ENCODE measurements at regions not wholly inside any gene's neighbourhood (a gene's known extent, or its start where the extent isn't known, plus 50 kb on each side); places are given as distances from the start of the nearest gene placed in this dataset.
"Not testable (repeated sequence)": the region's sequence is repeated elsewhere in the genome, so short reads cannot be mapped to it uniquely, and the experiment has no call there.

DNA sequence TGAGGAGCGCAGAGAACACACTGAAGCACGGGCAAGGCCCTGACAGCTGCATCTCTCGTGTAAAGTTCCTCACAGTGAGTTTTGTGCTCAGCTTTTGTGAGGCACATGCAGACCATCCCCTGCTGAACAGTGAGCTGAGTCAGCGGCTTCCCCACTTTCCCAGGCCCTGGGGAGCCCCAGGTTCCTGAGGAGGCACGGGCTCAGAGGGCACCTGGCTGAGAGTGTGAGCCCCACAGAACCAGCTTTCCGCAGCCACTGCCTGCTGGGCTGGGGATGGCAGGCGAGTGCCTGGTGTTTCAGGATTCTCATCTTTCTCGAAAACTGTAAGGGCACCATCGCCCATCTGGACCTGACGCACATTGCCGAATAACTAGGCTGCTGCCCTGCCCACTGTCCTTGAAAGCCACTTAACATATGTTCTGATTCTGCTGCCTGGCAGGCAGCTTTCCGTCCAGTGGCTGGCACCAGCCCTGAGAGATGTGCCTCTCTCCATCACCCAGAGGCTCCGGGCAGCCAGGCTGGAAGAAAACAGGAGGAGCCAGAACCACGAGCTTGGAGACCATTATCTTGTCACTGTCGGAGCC, 266.7 kb upstream of the FOXF1 start:
- no peak for DNase-seq

- no peak for DNase-seq
These were observed 266.2 kb upstream of the FOXF1 start for GRCh38 chr16:86244158-86244557.

DNA sequence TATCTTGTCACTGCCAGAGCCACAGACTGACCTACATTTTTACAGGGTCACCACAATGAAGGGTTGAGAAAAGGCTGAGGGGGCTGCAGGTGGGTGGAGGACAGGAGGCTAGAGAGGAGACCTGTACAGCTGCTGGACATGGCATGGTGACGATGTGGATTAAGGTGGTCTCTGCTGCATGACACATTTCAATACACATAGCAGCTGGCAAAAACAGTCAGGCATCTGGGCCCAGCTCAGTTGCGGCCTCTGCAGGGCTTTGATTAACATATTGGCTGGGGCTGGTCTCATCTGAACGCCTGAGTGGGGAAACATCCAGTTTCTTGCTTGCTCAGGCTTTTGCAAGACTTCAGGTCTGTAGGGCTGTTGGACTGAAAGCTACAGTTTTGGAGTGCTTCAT, 265.4 kb upstream of the FOXF1 start:
- no peak for DNase-seq

- DNase-seq = no peak
These were observed 265.0 kb upstream of the FOXF1 start for GRCh38 chr16:86245351-86245750.

GRCh38 chr16:86245895-86246294, 264.4 kb upstream of the FOXF1 start:
- DNase-seq = no peak

DNA sequence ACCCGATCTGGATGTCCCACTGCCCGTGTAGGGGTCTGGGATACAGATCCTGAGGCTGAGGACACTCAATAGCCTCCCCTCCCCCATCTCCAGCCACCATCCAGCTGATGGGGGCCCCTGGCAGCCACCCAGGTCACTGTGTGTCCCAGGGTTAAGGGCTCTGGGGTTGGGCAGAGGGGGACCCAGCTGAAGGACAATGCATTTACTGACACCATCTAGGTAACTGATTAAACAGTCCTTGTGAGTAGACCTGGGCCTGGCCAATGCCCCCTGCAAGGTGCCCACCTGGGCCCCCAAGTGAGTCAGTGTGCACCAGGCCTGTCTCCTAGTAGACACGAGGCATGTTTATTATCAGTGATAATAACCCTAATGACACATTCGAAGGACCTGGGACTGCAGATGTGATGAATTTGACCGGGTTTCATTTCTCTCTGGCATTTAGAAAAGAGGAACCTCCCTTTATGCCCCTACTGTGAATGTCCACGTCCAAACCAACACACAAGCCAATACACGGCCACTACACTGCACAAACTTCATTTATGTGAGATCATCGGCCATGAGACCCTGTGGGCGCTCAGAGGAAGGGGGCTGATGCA, 261.9 kb upstream of the FOXF1 start:
- no peak for DNase-seq

DNA sequence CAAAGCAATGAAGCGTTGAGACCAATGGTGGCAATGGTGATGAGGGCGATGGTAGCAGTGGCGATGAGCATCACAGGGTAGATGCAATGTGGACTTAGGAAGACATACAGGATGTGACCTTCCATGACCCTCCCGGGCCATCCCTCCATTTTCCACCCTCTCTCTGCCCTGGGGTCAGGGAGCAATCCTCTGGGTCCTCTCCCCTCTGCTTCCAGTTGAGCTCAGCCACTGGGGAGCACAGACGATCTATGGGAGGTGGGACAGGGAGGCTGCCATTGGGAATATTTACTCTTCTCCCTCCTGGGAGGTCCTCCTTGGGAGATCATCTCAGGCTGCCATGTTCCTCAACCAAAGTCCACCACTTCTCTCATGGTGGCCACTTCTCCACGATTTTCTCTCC, 260.7 kb upstream of the FOXF1 start:
- no peak for DNase-seq

DNA sequence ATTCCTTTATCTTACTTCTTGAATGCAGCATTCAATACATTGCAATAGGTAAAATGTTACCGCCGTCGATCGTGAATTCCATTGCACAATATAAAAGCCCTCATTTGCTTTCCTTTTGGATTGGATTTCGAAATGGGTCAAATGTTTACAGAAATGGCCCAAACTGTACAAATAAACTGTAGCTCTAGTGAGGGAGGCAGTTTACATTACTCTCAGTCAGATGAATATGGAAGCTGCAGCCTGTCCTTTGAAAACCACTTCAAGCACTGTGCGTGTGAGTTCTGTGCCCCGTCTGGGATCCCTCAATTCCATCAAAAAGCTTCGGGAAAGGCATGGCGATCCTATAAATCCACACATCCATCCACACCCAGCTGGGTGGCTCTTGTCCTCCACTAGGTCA, 258.6 kb upstream of the FOXF1 start:
- DNase-seq = no peak

GRCh38 chr16:86252596-86252995, 257.7 kb upstream of the FOXF1 start:
- DNase-seq = peak in 1 of 2 experiments; percentile 15

- no peak for DNase-seq
These were observed 254.4 kb upstream of the FOXF1 start for GRCh38 chr16:86255966-86256365.

DNA sequence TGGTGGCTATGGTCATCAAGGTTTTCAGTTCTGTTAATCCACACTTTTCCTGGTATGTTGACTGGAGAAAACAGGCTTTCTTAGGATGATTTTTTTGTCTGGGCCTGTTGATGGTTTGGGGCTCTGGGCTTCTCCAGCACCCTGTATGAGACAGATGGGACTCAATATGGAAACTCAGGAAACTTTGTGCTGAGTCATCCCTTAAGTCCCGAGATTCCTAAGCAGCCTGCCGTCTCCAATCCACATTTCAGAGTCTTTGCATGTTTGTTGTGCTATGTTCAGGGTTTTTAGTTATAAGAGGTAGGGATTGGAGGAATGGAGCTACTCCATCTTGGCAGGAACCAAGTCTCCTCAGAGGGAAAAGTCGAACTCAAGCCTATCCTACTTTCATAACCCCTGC, 253.3 kb upstream of the FOXF1 start:
- no peak for DNase-seq

DNA sequence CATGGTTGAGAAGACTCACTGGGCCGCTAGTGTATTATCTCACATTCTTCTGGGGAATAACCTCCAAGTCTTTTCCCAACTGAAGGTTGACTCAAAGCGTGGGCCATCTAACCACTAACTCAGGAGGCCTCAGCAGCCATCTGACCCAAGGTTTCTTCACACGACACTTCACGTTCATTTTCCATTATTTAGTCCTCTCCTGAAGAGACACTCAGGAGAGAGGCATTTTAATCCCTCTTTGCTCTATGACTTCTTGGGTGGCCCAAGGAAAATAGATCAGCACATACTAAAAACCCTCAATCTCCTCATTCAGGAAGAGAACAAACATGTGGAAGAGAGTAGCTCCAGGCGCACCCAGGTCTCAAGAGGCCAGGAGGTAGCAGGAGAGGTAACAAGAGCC, 252.8 kb upstream of the FOXF1 start:
- DNase-seq = no peak

GRCh38 chr16:86258713-86259112, 251.6 kb upstream of the FOXF1 start:
- DNase-seq = no peak

DNA sequence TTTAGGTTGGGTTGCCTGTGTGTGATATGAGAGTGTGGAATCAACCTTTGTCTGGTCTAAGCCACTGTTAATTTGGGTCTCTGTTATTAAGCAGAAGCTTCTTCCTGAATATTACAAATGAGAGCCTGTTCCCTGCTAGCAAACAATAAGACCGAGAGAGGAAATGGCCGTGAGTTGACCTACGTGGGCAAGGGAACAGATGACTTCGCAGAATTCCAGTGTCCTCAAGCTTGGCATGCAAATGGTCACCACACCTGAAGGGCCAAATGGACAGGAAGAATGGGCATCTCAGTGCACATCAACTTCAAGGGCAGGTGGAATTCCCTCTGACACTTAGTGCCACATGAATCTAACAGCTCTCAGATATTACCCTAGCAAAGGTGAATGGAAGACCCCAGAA, 250.8 kb upstream of the FOXF1 start:
- no peak for DNase-seq

- peak in 1 of 2 experiments; percentile 2 for DNase-seq
These were observed 248.9 kb upstream of the FOXF1 start for GRCh38 chr16:86261379-86261778.

GRCh38 chr16:86267657-86268056, 242.7 kb upstream of the FOXF1 start:
- not testable (repeated sequence) for DNase-seq

DNA sequence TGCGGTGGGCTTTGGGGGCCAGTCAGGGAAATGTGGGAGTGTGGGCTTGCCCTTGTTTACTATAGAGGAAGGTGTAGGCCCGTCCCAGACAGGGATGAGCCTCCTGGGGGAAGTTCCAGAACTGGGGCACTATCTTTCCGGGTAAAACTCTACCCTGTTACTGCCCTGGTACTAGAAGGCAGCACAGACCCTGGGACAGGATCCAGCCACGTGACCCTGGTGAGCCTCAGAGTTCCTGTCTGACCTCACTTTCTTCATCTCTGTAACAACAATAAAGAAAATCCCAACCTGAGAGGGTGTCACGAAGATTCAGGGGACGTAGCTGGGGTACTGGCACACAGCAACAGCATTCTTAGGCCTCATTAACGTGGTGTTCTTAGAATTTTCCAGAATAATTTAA, 239.6 kb upstream of the FOXF1 start:
- DNase-seq = no peak

DNA sequence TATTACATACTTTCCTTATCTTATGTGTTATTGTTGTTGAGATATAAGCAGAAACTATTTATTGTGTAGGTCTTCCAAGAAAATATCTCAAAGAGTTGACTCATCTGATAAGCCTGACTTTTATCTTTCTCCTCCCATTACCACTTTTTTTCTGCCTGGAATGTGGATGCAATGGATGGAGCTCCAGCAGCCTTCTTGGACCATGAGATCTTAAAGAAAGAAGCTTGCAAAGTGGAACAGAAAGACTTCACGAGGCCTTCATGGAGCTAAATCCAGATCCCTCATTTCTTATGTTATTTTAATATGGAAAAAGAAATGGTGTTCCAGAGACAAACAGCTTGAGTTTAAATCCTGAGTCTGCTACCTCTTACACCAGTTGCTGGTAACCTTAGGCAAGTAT, 237.6 kb upstream of the FOXF1 start:
- no peak for DNase-seq

GRCh38 chr16:86277221-86277620, 233.1 kb upstream of the FOXF1 start:
- no peak for DNase-seq

- not testable (repeated sequence) for DNase-seq
These were observed 232.5 kb upstream of the FOXF1 start for GRCh38 chr16:86277859-86278258.

DNA sequence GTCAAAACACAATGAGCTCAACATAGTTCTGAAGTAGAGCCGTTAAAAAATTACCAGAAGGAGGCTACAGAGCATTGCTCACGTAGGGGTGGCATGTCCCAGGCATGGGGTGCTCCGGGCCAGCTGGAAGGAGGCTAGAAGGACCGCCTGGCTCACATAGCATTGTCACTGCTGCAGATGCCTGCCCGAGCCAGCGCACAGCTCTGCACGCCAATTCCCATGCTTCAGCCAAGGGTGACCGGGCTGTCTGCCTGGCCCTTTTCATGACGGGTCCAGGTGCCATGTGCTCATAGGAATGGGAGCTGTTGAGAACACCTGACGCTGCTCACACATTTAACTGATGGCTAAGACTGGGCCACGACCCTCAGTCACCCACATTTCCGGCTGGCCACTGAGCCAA, 228.9 kb upstream of the FOXF1 start:
- DNase-seq = no peak

DNA sequence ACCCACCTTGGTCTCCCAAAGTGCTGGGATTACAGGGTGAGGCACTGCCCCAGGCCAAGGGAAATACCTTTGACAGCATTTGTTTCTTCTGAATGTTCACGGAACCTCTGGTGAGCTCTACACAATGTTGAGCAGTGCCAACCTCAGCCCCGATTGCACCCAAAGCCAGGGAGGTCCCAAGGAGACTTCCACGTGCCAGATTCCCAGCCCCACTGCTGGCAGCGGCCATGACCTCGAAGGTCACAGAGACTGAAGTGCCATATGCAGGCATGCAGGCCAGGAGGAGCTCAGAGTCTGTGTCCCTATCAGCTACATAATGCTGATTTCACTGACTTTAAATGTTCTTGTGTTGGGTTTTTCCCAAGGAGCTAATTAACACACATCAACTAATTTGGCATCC, 226.4 kb upstream of the FOXF1 start:
- DNase-seq = no peak

DNA sequence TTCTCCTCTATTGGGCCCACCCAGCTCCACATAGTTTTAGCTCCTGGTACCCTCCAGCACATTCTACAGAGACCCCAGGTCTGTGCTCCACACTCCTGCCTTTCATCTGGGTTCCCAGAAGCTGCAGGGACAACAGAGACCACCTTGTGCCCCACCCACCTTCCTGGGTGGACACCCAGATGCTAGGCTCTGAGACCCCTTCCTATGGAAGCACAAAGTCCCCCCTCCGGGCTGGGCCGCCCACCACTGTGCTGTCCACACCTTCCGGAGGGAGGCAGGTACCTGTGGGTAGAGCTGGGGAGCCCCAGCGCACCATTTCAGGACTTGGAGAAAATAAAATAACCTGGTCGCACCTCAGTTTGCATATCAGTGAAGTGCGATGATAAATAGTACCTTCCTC, 224.9 kb upstream of the FOXF1 start:
- DNase-seq = no peak

- DNase-seq = no peak
These were observed 224.1 kb upstream of the FOXF1 start for GRCh38 chr16:86285938-86286921.

All from NCI-H526 (cell line).